Stimulated activated CD4-positive, alpha-beta T cell treated with anti-CD3 and anti-CD28 coated beads, Interleukin-15, amount 100 ng/mL, for 48 hours (primary cell): ENCODE measurements at regions not wholly inside any gene's neighbourhood (a gene's known extent, or its start where the extent isn't known, plus 50 kb on each side); places are given as distances from the start of the nearest gene placed in this dataset.

Experiments
- DNase-seq, 2 donors: peaks; one replicate each; pipeline ENCODE4 v3.0.0-alpha.2; 2020; ENCODE audit warnings: low read depth in 2 of 2

- no peak for DNase-seq
Measured at GRCh38 chr18:70520867-70521266, 232.0 kb downstream of the SOCS6 start.

- DNase-seq: no peak
Measured at GRCh38 chr18:70513502-70514171, 224.8 kb downstream of the SOCS6 start.

GRCh38 chr18:70507970-70508369 lies 219.1 kb downstream of the SOCS6 start:
- DNase-seq: no peak

GRCh38 chr18:70506511-70506910 lies 217.7 kb downstream of the SOCS6 start:
- DNase-seq: no peak

- no peak for DNase-seq
Measured at GRCh38 chr18:70503060-70503459, 214.2 kb downstream of the SOCS6 start.

- DNase-seq: no peak
Measured at GRCh38 chr18:70501358-70501757, 212.5 kb downstream of the SOCS6 start.

GRCh38 chr18:70500748-70501147 lies 211.9 kb downstream of the SOCS6 start:
- DNase-seq: no peak

GRCh38 chr18:70499218-70499691 lies 210.4 kb downstream of the SOCS6 start:
- no peak for DNase-seq

GRCh38 chr18:70496353-70497294 lies 207.8 kb downstream of the SOCS6 start:
- no peak for DNase-seq

GRCh38 chr18:70494524-70494923 lies 205.7 kb downstream of the SOCS6 start:
- DNase-seq: no peak

GRCh38 chr18:70493461-70493860 lies 204.6 kb downstream of the SOCS6 start:
- DNase-seq: no peak

- peak; percentile 14 to 23 for DNase-seq
Measured at GRCh38 chr18:70491734-70492348, 203.0 kb downstream of the SOCS6 start.

- DNase-seq: no peak
Measured at GRCh38 chr18:70489986-70490933, 201.4 kb downstream of the SOCS6 start.

GRCh38 chr18:70489571-70489970 lies 200.7 kb downstream of the SOCS6 start:
- DNase-seq: no peak

GRCh38 chr18:70469916-70470315 lies 181.1 kb downstream of the SOCS6 start:
- no peak for DNase-seq

- no peak for DNase-seq
Measured at GRCh38 chr18:70468861-70469547, 180.2 kb downstream of the SOCS6 start.

GRCh38 chr18:70464343-70465114 lies 175.7 kb downstream of the SOCS6 start:
- DNase-seq: peak; percentile 9 to 12

- DNase-seq: no peak
Measured at GRCh38 chr18:70463085-70463484, 174.2 kb downstream of the SOCS6 start.

- no peak for DNase-seq
Measured at GRCh38 chr18:70462078-70462439, 173.2 kb downstream of the SOCS6 start.
